Embryonic facial prominence (tissue), 1 donor: ENCODE measurements at regions not wholly inside any gene's neighbourhood (a gene's known extent, or its start where the extent isn't known, plus 50 kb on each side); places are given as distances from the start of the nearest gene placed in this dataset.

Experiments
- DNase-seq: peaks from one replicate; pipeline ENCODE4 v3.0.0-alpha.2; 2016; ENCODE audit errors: extremely low spot score

DNA sequence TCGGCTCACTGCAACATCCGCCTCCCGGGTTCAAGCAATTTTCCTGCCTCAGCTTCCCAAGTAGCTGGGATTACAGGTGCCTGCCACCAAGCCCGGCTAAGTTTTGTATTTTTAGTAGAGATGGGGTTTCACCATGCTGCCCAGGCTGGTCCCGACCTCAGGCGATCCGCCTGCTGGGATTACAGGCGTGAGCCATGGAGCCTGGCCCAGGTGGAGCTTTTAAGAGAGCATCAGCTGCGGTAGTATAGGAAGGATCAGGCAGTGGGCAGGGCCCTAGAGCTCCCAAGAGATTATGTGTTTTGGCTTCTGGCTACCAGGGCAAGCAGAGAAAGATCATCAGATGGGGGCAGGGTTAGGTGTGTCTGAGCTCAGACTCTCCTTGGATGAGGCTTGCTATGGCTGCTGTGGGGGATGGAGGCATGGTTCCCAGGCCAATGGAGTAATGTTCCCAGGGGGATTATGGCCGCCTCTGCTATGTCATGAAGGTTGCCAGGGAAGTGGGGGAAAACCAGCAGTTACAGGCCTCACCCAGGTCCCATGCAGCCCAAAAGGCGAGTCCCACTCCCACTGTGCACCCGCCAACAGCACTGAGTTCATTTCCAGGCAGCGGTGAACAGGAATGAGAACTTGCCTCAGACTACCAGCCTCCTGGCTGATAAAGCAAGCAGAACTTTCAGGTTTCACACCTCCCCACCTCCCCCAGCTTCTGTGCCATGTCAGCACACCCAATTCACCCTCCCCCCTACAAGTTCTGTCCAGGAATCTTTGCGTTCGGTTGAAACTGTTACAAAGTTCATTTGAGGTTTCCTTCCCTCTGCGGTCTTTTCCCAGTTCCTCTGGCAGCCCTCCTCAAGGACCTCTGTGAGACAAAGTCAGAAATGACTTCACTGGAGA lies 507.6 kb downstream of the SPATA31D1 start:
- DNase-seq: no peak

DNA sequence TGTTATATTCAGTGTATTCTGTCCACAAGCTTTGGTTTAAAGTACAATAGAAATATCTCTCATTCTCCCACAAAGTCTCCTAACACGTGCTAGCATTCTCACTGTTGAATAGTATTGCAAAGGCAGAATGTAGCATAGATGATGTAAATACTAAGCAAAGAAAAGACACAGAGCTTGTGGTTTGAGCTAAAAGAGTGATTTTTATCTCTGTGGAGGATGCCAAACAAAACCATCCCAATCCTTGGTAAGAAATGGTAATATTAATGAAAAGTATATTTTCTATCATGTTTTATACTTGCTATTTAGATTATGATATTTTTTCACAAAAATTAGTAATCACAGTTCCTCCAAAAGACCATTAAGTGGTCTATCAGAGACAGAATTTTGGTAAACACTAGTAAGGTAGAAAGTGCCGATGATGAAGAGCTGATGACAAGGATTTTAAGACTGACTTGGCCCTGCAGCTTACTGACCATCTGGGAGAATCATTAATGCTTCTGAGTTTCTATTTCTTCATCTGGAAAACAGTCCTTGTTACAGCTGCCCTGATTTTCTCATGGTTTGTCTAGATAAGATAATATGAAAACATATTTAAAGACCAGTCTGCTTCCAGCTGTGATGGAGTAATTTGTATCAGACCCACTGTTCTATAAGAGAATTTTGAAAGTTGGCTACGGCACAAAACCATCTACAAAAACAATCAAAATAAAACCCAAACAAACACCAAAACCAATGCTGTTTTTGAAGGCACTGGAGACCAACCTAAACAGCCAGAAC lies 510.2 kb downstream of the SPATA31D1 start:
- DNase-seq: no peak

DNA sequence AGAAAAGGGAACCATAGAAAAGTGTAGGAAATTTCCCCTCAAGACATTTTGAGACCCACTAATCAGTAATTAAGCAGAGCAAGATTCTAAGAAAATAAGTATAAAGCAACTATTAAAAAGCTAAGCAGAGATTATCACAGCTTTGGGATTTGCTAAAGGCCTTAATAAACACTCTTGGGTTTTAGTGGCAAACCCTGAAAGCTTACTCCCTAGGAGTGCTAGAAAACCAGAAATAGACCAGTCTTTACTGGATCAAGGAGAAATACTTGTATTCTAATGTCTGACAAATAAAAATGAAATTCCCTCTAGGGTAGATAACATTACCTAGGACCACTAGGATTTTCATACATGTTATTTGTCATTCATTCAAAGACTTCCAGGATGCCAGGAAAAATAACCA lies 510.8 kb downstream of the SPATA31D1 start:
- no peak for DNase-seq

- no peak for DNase-seq
Observed at GRCh38 chr9:82504620-82505019, 516.0 kb downstream of the SPATA31D1 start.

DNA sequence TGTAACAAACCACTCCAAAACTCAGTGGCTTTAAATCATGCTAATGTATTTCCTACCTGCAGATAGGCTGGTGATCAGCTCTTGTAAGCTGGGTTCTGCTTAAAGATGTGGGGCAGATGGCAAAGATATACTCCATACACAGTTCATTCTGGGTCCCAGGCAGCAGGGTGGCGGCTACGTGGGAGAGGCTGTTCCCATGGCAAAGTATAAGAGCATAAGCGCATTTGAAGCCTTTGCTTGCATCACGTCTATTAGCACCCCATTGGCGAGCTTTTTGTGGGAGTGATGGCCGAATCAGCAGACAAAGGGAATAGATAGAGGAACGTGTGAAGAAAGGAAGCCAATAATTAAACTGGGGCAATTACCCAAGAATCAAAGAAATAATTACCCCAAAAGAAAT lies 523.1 kb downstream of the SPATA31D1 start:
- no peak for DNase-seq

DNA sequence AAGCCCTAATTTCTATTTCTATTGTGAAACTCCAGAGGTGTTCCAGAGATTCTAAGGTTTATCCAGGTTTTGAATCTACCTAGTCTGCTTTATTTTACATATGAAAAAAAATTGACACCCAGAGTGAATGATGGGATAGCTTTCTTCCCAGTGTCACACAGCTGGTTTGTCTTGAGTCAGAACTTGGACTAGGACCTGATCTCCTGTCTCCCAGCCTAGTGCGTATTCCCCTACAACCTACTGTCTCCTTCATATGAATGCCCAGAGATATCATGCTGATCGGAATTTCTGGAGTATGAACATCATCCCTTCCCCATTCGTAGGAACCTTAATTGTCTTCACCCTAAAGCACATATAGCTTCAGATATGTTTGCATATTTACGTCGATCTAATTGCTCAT lies 524.2 kb downstream of the SPATA31D1 start:
- no peak for DNase-seq

- DNase-seq: no peak
Observed at GRCh38 chr9:82513242-82513751, 524.7 kb downstream of the SPATA31D1 start.

DNA sequence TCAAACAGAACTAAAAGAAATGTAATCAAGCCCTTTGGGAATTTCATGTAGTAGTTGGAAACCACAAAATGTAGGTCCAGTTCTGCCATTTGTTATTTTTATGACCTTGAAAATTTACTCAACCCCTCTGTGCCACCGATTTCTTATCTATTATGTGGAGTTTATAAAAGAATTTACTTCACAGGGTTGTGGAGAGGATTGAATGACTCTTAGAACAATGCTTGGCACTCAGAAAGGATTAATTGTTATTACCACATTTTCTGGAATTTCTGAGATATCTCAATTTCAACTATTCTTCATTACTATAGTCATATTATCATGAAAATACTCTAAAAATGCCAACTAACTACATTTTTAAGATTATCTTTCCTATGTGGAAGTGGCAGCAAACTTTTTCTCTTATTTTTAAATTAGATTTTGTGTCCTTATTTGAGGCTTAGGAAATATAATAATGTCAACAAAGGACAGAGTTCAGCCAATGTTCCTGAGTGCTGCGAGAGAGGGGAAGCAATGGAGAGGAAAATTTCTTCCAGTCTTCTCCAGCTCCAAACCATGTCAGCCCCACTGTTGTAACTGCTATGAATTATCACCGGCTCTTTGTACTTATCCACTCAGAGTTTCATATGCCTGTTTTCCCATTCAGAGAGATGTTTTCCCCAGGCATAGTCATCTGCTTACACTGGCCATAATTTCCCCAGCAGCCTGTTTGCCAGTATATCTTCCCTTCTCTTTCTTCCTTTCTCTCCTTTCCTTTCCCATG lies 525.6 kb downstream of the SPATA31D1 start:
- no peak for DNase-seq

- no peak for DNase-seq
Observed at GRCh38 chr9:82518868-82519267, 530.3 kb downstream of the SPATA31D1 start.

- no peak for DNase-seq
Observed at GRCh38 chr9:82519332-82519731, 530.8 kb downstream of the SPATA31D1 start.

DNA sequence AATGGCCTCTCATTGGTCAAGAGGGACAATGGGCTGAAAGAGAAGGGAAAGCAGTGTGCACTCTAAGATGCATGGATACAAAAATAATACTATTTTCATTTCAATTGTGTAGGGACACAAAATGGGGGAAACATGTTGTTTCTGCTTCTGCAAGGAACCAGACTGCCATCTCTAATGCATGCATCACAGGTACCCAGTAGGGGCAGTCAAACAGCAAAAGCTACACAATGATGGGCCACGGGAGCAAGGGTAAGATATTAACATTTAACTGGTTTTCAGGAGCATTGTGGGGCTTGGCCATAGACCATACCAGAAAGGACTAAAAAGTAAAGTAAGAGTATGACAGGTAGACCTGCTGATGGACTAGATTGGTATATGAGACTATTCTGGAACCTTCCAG lies 535.8 kb downstream of the SPATA31D1 start:
- no peak for DNase-seq

- DNase-seq: no peak
Observed at GRCh38 chr9:82526577-82526976, 536.4 kb downstream of the RASEF start.

DNA sequence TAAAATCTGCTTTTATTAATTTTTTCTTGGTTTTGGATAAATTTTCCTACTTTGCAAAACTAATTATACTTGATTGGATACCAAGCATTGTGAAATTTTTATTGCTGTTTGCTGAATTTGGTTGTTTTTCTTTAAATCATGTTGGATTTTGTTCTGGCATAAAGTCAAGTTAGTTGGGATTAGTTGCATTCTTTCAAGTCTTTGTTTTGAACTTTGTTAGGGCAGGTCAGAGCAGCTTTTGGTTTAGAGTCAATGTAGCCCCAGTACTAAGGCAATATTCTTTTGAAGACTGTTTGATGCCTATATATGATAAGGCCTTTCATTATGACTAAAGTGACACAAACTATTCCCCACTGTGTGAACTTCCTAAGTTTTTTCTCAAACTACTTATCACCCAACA lies 531.1 kb downstream of the RASEF start:
- DNase-seq: no peak

- DNase-seq: no peak
Observed at GRCh38 chr9:82532504-82533180, 530.3 kb downstream of the RASEF start.

- no peak for DNase-seq
Observed at GRCh38 chr9:82535432-82535998, 527.4 kb downstream of the RASEF start.

- DNase-seq: no peak
Observed at GRCh38 chr9:82538634-82539033, 524.3 kb downstream of the RASEF start.

- DNase-seq: no peak
Observed at GRCh38 chr9:82539146-82539545, 523.8 kb downstream of the RASEF start.

DNA sequence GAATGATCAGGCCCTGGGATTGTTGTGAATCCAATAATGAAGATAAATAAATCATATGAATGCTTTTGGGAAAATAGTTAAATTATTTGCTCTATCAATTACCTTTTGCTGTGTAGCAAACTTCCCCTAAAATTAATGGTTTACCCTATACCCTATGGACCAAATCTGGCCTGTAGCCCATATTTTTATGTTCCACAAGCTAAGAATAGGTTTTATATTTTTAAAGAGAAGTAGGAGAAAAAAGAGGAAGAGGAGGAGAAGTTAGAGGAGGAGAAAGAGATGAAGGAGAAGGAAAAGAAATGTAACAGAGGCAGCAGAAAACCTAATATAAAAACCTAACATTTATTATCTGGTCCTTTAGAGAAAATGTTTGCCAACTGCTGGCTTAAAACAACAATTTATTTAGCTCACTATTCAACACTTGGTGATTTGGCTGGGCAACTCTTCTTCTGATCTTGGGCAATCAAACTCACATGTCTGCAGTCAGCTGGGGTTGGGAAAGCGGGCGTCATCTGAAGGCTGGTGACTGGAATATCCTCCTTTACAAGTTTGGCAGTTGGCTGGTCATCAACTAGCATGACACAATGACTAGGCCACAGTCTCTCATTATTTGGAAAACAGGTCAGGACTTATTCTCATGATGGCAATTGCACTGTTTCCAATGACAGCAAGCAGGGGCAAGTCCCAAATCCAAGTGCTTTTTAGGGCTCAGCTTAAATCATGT lies 522.9 kb downstream of the RASEF start:
- no peak for DNase-seq

GRCh38 chr9:82543726-82544125 lies 519.2 kb downstream of the RASEF start:
- DNase-seq: no peak

DNA sequence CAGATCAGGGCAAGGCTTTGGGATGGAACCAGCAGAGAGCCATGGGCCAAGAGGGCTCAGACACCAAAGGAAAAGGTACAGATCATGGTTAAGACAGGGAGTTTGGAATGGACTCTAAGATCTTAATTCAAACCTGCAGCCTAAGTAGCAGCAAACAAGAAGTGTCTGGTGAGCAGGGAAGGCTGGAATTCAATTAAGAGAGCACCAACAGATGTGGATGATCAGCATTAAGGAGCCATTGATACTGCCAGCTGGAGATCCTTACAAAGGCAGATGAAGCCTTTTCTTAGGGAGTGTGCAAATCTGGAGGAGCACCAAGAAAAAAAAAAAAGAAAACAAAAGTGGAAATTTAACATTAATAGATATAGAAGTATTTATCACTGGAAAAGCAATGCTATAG lies 516.8 kb downstream of the RASEF start:
- no peak for DNase-seq
